ENCODE measurements at regions not wholly inside any gene's neighbourhood (a gene's known extent, or its start where the extent isn't known, plus 50 kb on each side); places are given as distances from the start of the nearest gene placed in this dataset.

DNA sequence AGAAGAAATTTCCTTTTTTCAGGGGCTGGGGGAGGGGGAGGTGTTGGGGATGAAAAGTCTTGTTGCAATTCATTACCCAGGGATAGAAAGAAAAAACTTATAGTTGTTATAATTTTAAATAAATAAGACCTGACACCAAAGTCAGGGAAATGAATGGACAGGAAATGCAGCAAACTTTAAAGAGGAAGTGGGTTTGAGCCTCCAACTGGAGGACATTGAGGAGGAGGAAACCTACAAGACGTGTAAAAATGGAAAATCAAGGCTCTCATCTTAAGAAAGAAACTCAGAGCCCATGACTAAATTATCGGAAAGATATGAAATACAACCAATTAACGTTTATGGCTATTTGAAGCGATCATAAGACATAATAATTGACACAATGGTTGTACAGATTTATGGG, 54.4 kb downstream of the NIBAN1 start:
- TF ChIP-seq, protein P1, sequence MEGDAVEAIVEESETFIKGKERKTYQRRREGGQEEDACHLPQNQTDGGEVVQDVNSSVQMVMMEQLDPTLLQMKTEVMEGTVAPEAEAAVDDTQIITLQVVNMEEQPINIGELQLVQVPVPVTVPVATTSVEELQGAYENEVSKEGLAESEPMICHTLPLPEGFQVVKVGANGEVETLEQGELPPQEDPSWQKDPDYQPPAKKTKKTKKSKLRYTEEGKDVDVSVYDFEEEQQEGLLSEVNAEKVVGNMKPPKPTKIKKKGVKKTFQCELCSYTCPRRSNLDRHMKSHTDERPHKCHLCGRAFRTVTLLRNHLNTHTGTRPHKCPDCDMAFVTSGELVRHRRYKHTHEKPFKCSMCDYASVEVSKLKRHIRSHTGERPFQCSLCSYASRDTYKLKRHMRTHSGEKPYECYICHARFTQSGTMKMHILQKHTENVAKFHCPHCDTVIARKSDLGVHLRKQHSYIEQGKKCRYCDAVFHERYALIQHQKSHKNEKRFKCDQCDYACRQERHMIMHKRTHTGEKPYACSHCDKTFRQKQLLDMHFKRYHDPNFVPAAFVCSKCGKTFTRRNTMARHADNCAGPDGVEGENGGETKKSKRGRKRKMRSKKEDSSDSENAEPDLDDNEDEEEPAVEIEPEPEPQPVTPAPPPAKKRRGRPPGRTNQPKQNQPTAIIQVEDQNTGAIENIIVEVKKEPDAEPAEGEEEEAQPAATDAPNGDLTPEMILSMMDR (IDR thresholded peaks at IDR 0.05): no peak
- TF ChIP-seq POLR2A (IDR thresholded peaks at IDR 0.05) (no peak), POLR2AphosphoS5 (IDR thresholded peaks at IDR 0.05) (no peak), EP300 (IDR thresholded peaks at IDR 0.05) (no peak)

All from gastroesophageal sphincter (tissue), 3 donors.